ENCODE measurements at regions not wholly inside any gene's neighbourhood (a gene's known extent, or its start where the extent isn't known, plus 50 kb on each side); places are given as distances from the start of the nearest gene placed in this dataset.
"Not testable (repeated sequence)": the region's sequence is repeated elsewhere in the genome, so short reads cannot be mapped to it uniquely, and the experiment has no call there.

GRCh38 chrX:127726227-127726626 lies 326.0 kb downstream of the ACTRT1 start:
- Histone ChIP-seq H3K4me1 (no peaks in the 10 kb centered on the region), H3K9me3 (no peaks in the 10 kb centered on the region), H3K27me3 (no peaks in the 10 kb centered on the region), H3K27ac (no peak overlapping the region), H3K36me3 (no peaks in the 10 kb centered on the region), H3K4me3 (no peak overlapping the region)
- intact Hi-C loops (cut with DNase I), result no loop called here
- no peak for DNase-seq
- TF ChIP-seq POLR2A (IDR thresholded peaks at IDR 0.05) (no peak), CTCF (IDR thresholded peaks at IDR 0.05) (no peak), EP300 (IDR thresholded peaks at IDR 0.05) (no peak), POLR2AphosphoS5 (IDR thresholded peaks at IDR 0.05) (no peak)

GRCh38 chrX:127708155-127708554 lies 344.0 kb downstream of the ACTRT1 start:
- Histone ChIP-seq H3K27ac (no peak overlapping the region), H3K4me3 (no peak overlapping the region), H3K4me1 (no peaks in the 10 kb centered on the region), H3K9me3 (no peaks in the 10 kb centered on the region), H3K36me3 (no peaks in the 10 kb centered on the region), H3K27me3 (no peaks in the 10 kb centered on the region)
- no peak for TF ChIP-seq EP300 (IDR thresholded peaks at IDR 0.05)
- TF ChIP-seq POLR2AphosphoS5 (IDR thresholded peaks at IDR 0.05), result no peak
- TF ChIP-seq POLR2A (IDR thresholded peaks at IDR 0.05), result no peak
- TF ChIP-seq CTCF (IDR thresholded peaks at IDR 0.05), result no peak
- 70 to 79% methylated on average over 4 of the region's 4 CpGs for WGBS, 2 donors
- DNase-seq, result no peak
- intact Hi-C loops (cut with DNase I), result no loop called here

GRCh38 chrX:127702527-127702926 lies 349.7 kb downstream of the ACTRT1 start:
- no peaks in the 10 kb centered on the region for H3K9me3 ChIP-seq
- H3K4me3 ChIP-seq, result no peak overlapping the region
- H3K36me3 ChIP-seq, result no peaks in the 10 kb centered on the region
- intact Hi-C loops (cut with DNase I), result no loop called here
- 73 to 80% methylated on average over 2 of the region's 2 CpGs for WGBS, 2 donors
- no peak for DNase-seq
- no peaks in the 10 kb centered on the region for H3K27me3 ChIP-seq
- no peaks in the 10 kb centered on the region for H3K4me1 ChIP-seq
- H3K27ac ChIP-seq, result no peak overlapping the region
- TF ChIP-seq POLR2A (IDR thresholded peaks at IDR 0.05) (no peak), EP300 (IDR thresholded peaks at IDR 0.05) (no peak), CTCF (IDR thresholded peaks at IDR 0.05) (no peak), POLR2AphosphoS5 (IDR thresholded peaks at IDR 0.05) (no peak)

- H3K4me3 ChIP-seq; H3K9me3 ChIP-seq; intact Hi-C loops (cut with DNase I); H3K4me1 ChIP-seq; H3K27me3 ChIP-seq; H3K27ac ChIP-seq; H3K36me3 ChIP-seq; DNase-seq: not testable (repeated sequence)
- WGBS, 2 donors, result 93 to 95% methylated on average over 32 of the region's 32 CpGs
Observed at GRCh38 chrX:127662942-127663341, 389.3 kb downstream of the ACTRT1 start.

GRCh38 chrX:127649011-127649410 lies 403.2 kb downstream of the ACTRT1 start:
- intact Hi-C loops (cut with DNase I), result no loop called here
- no peak overlapping the region for H3K4me3 ChIP-seq
- no peaks in the 10 kb centered on the region for H3K9me3 ChIP-seq
- H3K27me3 ChIP-seq, result no peaks in the 10 kb centered on the region
- no peak for TF ChIP-seq POLR2A (IDR thresholded peaks at IDR 0.05)
- no peak for TF ChIP-seq CTCF (IDR thresholded peaks at IDR 0.05)
- no peak for TF ChIP-seq EP300 (IDR thresholded peaks at IDR 0.05)
- TF ChIP-seq POLR2AphosphoS5 (IDR thresholded peaks at IDR 0.05), result no peak
- H3K36me3 ChIP-seq, result no peaks in the 10 kb centered on the region
- WGBS, 2 donors, result 7 to 33% methylated on average over 1 of the region's 1 CpG
- DNase-seq, result no peak
- H3K27ac ChIP-seq, result no peak overlapping the region
- no peaks in the 10 kb centered on the region for H3K4me1 ChIP-seq
